AG04450 (cell line): ENCODE measurements at regions not wholly inside any gene's neighbourhood (a gene's known extent, or its start where the extent isn't known, plus 50 kb on each side); places are given as distances from the start of the nearest gene placed in this dataset.

Source experiments
- CTCF ChIA-PET: fragments of 300-600, 350-600 bp; formaldehyde crosslinking; extraction: SDS; loops from one replicate; lab custom pipeline; 2022; ENCODE audit warnings: antibody characterized with exemption, inconsistent platforms; lab: Charles Lee
- POLR2A ChIA-PET: fragments of 350-600 bp; formaldehyde crosslinking; extraction: SDS; loops from one replicate; lab custom pipeline; 2021; ENCODE audit warnings: antibody characterized with exemption, inconsistent platforms; lab: Yijun Ruan, JAX
- DNase-seq: peaks from one replicate; pipeline ENCODE4 v3.0.0-alpha.2; 2011; ENCODE audit warnings: low read depth, low spot score
- H3K27ac ChIP-seq: one replicate; pipeline ENCODE4 v1.5.1; 2012; ENCODE audit warnings: low read depth, low read length, control low read depth
- H3K27me3 ChIP-seq: one replicate; pipeline ENCODE4 v1.6.0; 2012; ENCODE audit warnings: low read length; ENCODE audit not compliant: control insufficient read depth, insufficient read depth
- H3K4me3 ChIP-seq: 2 replicates; pipeline ENCODE4 v1.5.1; 2011; ENCODE audit warnings: mild to moderate bottlenecking, low read depth, low read length, control low read depth
- H3K9me3 ChIP-seq: 2 replicates; pipeline ENCODE4 v1.5.1; 2012; ENCODE audit warnings: low read length; ENCODE audit not compliant: control insufficient read depth, insufficient read depth
- CTCF ChIP-seq: IDR thresholded peaks from 2 replicates; pipeline ENCODE4 v1.5.1; 2011; ENCODE audit warnings: low read depth, low read length, control low read depth, inconsistent platforms

GRCh38 chr6:140388815-140389214 is 1014.4 kb upstream of the CITED2 start:
- no peaks in the 10 kb centered on the region for H3K27me3 ChIP-seq
- no peak overlapping the region for H3K27ac ChIP-seq
- no peak for DNase-seq
- H3K4me3 ChIP-seq, result no peak overlapping the region
- no peak for TF ChIP-seq CTCF
- POLR2A ChIA-PET, result no interaction called here
- peaks cover 7% of the 10 kb centered on the region; the same call in 1 of the 2 replicates for H3K9me3 ChIP-seq
- CTCF ChIA-PET, result no interaction called here

GRCh38 chr6:140388192-140388802 is 1013.8 kb upstream of the CITED2 start:
- H3K27me3 ChIP-seq, result no peaks in the 10 kb centered on the region
- CTCF ChIA-PET, result no interaction called here

GRCh38 chr6:140385679-140386078 is 1011.2 kb upstream of the CITED2 start:
- POLR2A ChIA-PET, result no interaction called here
- DNase-seq, result no peak
- CTCF ChIA-PET, result no interaction called here
- H3K27ac ChIP-seq, result no peak overlapping the region
- no peak for TF ChIP-seq CTCF
- no peaks in the 10 kb centered on the region for H3K27me3 ChIP-seq
- peaks cover 7% of the 10 kb centered on the region; the same call in 1 of the 2 replicates for H3K9me3 ChIP-seq
- no peak overlapping the region for H3K4me3 ChIP-seq

More at GRCh38 chr6:140388192-140388802, 1013.8 kb upstream of the CITED2 start:
- Histone ChIP-seq H3K27ac (no peak overlapping the region), H3K4me3 (no peak overlapping the region), H3K9me3 (peaks cover 7% of the 10 kb centered on the region; the same call in 1 of the 2 replicates)
- DNase-seq, result no peak
- no peak for TF ChIP-seq CTCF
- POLR2A ChIA-PET, result no interaction called here

- DNase-seq, result no peak
- H3K9me3 ChIP-seq, result peaks cover 7% of the 10 kb centered on the region; the same call in 1 of the 2 replicates
- no peak for TF ChIP-seq CTCF
- ChIA-PET CTCF (no interaction called here), POLR2A (no interaction called here)
- H3K27me3 ChIP-seq, result no peaks in the 10 kb centered on the region
- no peak overlapping the region for H3K4me3 ChIP-seq
- H3K27ac ChIP-seq, result no peak overlapping the region
Measured at GRCh38 chr6:140382355-140382754, 1007.9 kb upstream of the CITED2 start.

GRCh38 chr6:140380427-140381218 is 1006.2 kb upstream of the CITED2 start:
- CTCF ChIA-PET, result no interaction called here
- Histone ChIP-seq H3K27me3 (no peaks in the 10 kb centered on the region), H3K27ac (peak overlapping the region; percentile 40), H3K4me3 (no peak overlapping the region), H3K9me3 (peaks cover 7% of the 10 kb centered on the region; the same call in 1 of the 2 replicates)
- POLR2A ChIA-PET, result interaction anchor here (0.6 to 0.8 kb wide), 2 partner anchors 79 to 302 kb away, joined by 3 to 5 read pairs; no protein-coding TSS in a partner anchor
- no peak for TF ChIP-seq CTCF
- DNase-seq, result no peak
